WI38 (cell line): ENCODE measurements at regions not wholly inside any gene's neighbourhood (a gene's known extent, or its start where the extent isn't known, plus 50 kb on each side); places are given as distances from the start of the nearest gene placed in this dataset.

Experiments
- H3K4me3 ChIP-seq: 2 replicates; pipeline ENCODE4 v1.5.1; 2011; ENCODE audit warnings: low read depth, mild to moderate bottlenecking, control low read depth, low read length
- CTCF ChIP-seq: IDR thresholded peaks from 2 replicates; pipeline ENCODE4 v1.5.1; 2012; ENCODE audit warnings: low read depth, mild to moderate bottlenecking, control low read depth, low read length

GRCh38 chr15:81427176-81427575 is 53.2 kb upstream of the TMC3 start:
- H3K4me3 ChIP-seq: no peak overlapping the region
- no peak for TF ChIP-seq CTCF

- TF ChIP-seq CTCF: no peak
- H3K4me3 ChIP-seq: no peak overlapping the region
Observed at GRCh38 chr15:81425905-81426304, 51.9 kb upstream of the TMC3 start.
